ENCODE measurements at regions not wholly inside any gene's neighbourhood (a gene's known extent, or its start where the extent isn't known, plus 50 kb on each side); places are given as distances from the start of the nearest gene placed in this dataset.

GRCh38 chr19:27672309-27673047 lies 1540.5 kb downstream of the UQCRFS1 start:
- peaks cover 56% of the 10 kb centered on the region for H3K4me1 ChIP-seq
- H3K9me3 ChIP-seq (replicated peaks), result no peaks in the 10 kb centered on the region
- DNase-seq, result peak; percentile 32
- no peaks in the 10 kb centered on the region for H3K27me3 ChIP-seq (ENCODE audit: low read depth)
- H3K36me3 ChIP-seq, result no peaks in the 10 kb centered on the region
- intact Hi-C loops (cut with micrococcal nuclease), result no loop called here
- peak overlapping the region; percentile 59 for H3K27ac ChIP-seq (replicated peaks)
- TF ChIP-seq CTCF (IDR thresholded peaks at IDR 0.05; ENCODE audit: borderline replicate concordance), result no peak
- H3K4me3 ChIP-seq, result no peak overlapping the region

GRCh38 chr19:27671876-27672275 lies 1541.1 kb downstream of the UQCRFS1 start:
- TF ChIP-seq CTCF (IDR thresholded peaks at IDR 0.05; ENCODE audit: borderline replicate concordance), result no peak
- Histone ChIP-seq H3K36me3 (no peaks in the 10 kb centered on the region), H3K9me3 (replicated peaks) (no peaks in the 10 kb centered on the region), H3K4me1 (peaks cover 50% of the 10 kb centered on the region), H3K27ac (replicated peaks) (no peak overlapping the region), H3K4me3 (no peak overlapping the region), H3K27me3 (ENCODE audit: low read depth) (no peaks in the 10 kb centered on the region)
- intact Hi-C loops (cut with micrococcal nuclease), result no loop called here
- DNase-seq, result no peak

DNA sequence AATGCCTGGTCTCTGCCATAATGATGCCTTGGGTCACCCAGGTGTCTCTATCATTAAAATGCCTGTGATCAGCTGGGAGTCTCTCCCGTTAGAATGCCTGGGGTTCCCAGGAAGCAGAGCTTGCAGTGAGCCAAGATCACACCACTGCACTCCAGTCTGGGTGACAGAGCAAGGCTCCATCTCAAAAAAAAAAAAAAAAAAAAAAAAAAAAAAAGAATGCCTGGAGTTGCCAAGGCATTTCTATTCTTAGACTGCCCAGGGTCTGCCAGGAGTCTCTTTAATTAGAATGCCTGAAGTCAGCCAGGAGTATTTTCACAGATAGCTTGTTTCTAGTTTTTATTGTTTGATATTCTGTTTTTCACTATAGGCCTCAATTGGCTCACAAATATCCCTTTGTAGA lies 1552.5 kb downstream of the UQCRFS1 start:
- Histone ChIP-seq H3K36me3 (no peaks in the 10 kb centered on the region), H3K9me3 (replicated peaks) (peaks cover 72% of the 10 kb centered on the region), H3K27ac (replicated peaks) (peak overlapping the region; percentile 8), H3K4me3 (no peak overlapping the region), H3K27me3 (ENCODE audit: low read depth) (no peaks in the 10 kb centered on the region), H3K4me1 (peaks cover 13% of the 10 kb centered on the region)
- no peak for TF ChIP-seq CTCF (IDR thresholded peaks at IDR 0.05; ENCODE audit: borderline replicate concordance)
- no peak for DNase-seq
- intact Hi-C loops (cut with micrococcal nuclease), result no loop called here

GRCh38 chr19:27657271-27658051 lies 1555.5 kb downstream of the UQCRFS1 start:
- Histone ChIP-seq H3K4me1 (peaks cover 23% of the 10 kb centered on the region), H3K27me3 (ENCODE audit: low read depth) (no peaks in the 10 kb centered on the region), H3K27ac (replicated peaks) (no peak overlapping the region), H3K9me3 (replicated peaks) (peaks cover 63% of the 10 kb centered on the region), H3K36me3 (no peaks in the 10 kb centered on the region), H3K4me3 (no peak overlapping the region)
- intact Hi-C loops (cut with micrococcal nuclease), result no loop called here
- DNase-seq, result no peak
- no peak for TF ChIP-seq CTCF (IDR thresholded peaks at IDR 0.05; ENCODE audit: borderline replicate concordance)

- no peak for DNase-seq
- intact Hi-C loops (cut with micrococcal nuclease), result no loop called here
- Histone ChIP-seq H3K27me3 (ENCODE audit: low read depth) (no peaks in the 10 kb centered on the region), H3K9me3 (replicated peaks) (peaks cover 48% of the 10 kb centered on the region), H3K4me1 (peaks cover 15% of the 10 kb centered on the region), H3K4me3 (no peak overlapping the region), H3K27ac (replicated peaks) (no peak overlapping the region), H3K36me3 (no peaks in the 10 kb centered on the region)
- no peak for TF ChIP-seq CTCF (IDR thresholded peaks at IDR 0.05; ENCODE audit: borderline replicate concordance)
Measured at GRCh38 chr19:27654266-27654990, 1558.5 kb downstream of the UQCRFS1 start.

Measured in left ventricle myocardium inferior (tissue), 1 donor.